HG03103 (cell line): ENCODE measurements at regions not wholly inside any gene's neighbourhood (a gene's known extent, or its start where the extent isn't known, plus 50 kb on each side); places are given as distances from the start of the nearest gene placed in this dataset.
A peak's percentile ranks its signal among the peaks of the same experiment; 100 is the strongest.

Experiments
- ATAC-seq: cut with Tn5 transposase; IDR thresholded peaks from one replicate; pipeline ENCODE4 v1.9.1; 2021; ENCODE audit warnings: low read depth; ENCODE audit not compliant: unreplicated experiment

DNA sequence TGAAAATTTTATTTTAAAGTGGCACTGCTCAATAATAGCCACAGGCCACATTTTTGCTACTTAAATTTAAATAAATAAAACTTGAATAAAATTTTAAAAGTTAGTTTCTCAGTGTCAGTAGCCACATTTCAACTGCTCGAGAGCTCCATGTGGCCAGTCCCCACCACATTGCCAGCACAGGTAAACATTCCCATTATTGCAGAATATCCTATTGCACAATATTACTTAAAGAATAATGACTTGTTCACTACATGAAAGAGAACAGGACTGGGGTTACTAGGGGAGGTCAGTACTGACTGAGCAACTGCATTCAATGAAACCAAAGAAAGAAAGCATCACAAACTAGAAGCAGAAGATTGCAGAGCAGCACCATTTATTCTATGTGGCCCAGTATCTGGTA lies 2201.6 kb upstream of the TENM3 start:
- no peak for ATAC-seq

DNA sequence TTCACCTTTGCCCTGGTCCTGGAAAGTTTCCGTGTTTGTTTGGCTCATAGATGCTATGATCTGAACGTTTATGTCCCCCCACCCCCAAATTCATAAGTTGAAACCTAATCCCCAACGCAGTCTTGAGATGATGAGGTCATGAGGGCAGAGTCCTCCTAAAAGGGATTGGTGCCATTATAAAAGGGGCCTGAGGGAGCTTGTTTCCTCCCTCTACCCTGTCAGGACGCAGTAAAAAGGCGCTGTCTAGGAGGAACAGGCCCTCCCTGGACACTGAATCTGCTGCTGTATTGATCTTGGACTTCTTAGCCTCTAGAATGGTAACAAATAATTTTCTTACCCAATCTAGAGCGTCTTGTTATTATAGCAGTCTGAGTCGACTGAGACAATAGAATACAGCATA lies 2190.6 kb upstream of the TENM3 start:
- ATAC-seq = no peak

DNA sequence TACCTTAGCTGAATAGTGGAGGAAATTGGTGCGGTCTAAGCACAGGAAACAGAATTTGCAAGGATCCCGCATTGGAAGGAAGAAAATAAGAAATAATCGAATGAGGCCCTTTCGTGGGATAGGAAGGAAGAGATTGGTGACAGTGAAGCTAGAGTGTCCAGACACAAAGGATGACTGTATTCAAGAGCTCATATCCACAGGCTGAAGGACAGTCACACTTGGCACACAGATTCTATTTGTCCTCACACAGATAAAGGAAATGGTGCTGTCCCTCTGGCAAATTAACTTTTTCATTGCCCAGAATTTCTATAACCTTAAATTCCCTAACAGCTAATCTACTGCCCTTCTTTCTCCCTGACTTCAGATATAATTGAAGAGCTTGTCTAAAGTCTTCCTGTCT lies 2188.9 kb upstream of the TENM3 start:
- no peak for ATAC-seq

DNA sequence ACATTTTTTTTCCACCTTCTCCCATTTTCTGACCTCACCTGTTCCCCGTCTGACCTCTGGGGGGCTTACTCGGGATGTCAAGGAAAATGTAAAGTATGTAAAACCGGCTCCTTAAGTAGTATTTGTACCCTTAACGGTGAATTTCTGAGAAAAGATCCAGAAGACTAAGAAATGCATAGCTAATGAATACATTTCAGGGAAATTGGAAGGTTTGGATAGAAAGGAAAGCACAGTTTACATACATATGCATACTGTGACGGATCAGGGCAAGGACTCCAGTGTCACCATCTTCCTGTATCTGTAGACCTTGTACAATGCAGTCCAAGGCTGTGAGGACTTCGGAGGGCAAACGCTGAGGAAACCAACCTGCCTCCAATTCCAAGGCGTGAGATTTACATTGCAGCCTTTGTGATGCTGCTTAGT lies 2185.9 kb upstream of the TENM3 start:
- no peak for ATAC-seq

DNA sequence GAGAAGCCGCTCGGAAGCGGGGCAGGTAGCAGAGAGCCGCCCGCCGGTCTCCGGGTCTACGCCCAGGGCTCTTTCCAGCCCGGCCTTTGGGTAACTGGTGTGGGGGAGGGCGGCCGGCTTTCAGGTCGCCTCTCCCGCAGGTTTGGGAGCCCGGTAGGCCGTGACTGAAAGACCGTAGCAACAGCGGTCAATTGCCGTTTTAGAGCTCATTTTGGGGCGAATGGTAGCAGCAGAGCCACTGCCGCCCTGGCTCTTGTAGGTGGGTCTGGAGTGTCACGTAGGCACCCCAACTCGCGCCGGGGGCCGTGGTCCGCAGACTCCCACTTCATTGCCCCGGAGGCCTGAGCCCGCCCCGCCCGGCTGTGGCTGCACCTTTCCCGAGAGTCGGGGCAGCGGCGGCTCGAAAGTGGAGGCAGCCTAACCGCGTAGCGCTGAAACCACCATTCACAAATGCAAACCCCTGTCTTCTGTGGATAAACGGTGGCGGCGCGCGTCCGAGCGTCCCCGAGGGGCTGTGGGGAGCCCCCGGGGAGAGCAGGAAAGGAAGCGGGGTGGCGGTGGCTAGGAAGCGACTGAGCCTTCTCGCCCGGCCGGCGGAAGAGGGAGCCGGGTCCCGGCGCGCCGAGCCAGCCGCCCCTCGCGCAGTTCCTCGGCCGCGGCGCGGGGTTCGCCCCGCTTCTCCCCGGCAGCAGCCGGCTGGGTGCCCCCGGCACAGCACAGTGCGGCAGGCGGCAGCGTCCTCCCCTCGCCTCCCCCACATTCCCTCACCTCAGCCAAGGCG lies 2185.1 kb upstream of the TENM3 start:
- ATAC-seq = peak; percentile 54

DNA sequence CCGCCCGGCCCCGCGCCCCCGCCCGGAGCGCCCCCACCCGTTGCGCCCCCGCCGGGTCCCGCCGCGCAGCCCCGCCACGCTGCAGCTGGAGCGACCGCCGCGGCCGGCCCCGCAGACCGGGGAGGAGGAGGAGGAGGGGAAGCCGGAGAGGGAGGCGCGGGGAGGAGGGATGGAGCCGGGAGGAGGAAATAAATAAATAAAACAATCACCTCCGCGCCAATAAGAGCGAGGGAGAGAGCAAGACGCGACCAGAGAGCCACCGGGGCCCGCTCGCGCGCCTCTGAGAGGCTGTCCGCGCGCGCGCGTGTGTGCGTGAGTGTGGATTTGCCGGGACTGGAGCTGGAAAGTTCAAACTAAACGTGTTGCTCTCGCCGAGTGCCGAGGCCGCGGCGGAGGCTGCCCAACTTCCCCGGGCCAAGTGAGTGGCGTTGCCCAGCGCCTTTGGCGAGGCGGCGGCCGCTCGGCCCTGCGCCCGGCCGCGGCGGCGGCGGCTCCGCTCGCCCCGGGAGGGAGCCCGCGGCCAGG lies 2184.4 kb upstream of the TENM3 start:
- ATAC-seq = peak; percentile 21

DNA sequence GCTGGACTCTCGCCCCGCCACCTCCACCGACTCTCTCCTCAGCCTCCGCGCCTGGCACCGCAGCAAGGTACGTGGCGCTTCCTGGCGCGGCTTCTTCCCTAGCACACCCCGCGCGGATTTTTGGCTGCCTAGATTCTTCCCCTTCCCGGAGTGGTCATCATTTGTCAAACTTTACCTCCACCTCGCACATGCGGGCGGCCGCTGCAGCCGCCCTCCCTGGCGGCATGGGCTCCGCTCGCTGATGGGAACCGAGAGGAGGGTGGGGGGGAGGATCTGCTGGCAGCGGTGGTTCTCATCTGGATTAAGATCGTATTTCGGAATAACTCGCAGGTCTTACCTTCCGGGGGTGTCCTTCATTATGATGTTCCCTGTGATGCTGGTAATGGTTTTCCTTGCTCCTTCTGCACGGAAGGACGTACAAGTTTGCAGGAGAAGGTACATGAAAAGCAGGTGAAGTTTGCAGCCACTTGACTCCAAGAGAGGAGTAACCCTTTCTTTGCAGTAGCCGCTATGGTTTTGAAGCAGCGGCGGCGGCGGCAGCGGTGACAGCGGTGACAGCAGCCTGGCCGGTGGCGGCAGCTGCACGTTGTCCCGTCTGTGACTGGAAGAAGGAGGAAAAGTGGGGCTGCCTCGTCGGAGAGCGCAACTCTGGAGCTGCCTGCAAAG lies 2183.9 kb upstream of the TENM3 start:
- ATAC-seq = no peak

DNA sequence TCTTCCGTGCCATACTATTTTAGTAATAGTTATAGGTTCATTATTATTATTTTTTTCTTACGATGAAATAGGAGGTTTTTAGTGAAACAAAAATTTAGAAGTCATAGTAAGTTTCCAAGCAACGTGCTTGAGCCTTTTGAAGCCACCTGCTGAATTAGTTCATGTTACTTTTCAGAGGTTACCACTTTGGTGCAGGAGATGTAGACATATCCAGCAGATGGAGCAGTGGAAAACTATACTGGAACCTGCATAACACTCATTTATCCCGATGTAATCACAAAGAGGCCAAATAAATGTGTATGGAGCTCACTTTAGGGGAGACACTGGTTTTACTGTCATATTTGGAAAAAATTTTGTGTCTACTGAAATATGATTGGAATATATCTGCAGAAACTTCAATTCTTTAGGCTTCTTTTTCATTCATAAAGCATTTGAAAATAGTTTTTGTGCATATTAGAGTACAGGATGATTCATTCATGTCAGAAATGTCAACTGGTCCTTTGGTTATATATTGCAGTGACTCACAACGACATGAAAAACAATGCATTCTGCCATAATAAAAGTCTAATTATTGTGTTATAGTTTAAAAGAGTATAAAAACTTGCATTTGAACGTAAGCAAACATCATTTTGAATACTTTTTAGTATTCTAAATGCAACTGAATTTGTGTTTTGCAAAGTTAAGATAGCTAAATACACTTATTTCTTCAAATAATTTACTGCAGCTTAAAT lies 2182.9 kb upstream of the TENM3 start:
- ATAC-seq = no peak

DNA sequence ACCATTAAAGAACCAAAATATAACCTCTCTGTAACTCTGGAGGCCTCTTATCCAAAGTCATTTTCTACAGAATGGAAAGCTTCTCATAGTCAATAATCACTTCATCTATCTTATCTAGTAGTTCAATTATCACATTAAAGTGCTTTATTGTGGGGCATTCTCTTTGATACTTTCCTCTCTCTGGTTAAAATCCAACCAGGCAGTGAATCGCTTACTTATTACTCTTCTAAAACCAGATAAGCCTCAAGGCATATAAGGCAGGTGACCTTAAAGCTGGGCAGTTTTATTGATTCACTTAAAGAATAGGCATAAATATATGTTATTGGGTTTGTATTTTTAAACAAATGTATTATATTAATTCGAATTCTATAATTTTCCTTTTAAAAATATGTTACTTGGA lies 2162.1 kb upstream of the TENM3 start:
- ATAC-seq = no peak

DNA sequence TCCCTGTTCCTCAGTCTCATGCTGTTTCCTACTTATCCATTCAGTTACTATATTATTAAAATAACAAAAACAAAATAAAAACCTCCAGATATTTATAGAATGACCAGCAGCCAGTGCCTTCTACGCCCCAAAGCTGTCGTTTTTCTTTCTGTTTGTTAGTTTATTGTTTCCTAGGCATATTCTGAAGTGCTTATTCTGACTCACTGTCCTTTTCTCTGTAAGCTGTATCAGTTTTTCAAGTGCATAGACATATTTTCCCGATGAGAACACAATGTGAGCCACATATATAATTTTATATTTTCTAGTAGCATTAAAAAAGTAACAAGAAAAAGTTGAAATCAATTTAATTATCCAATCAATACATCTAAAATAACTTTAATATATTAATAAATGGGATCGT lies 2158.6 kb upstream of the TENM3 start:
- no peak for ATAC-seq

DNA sequence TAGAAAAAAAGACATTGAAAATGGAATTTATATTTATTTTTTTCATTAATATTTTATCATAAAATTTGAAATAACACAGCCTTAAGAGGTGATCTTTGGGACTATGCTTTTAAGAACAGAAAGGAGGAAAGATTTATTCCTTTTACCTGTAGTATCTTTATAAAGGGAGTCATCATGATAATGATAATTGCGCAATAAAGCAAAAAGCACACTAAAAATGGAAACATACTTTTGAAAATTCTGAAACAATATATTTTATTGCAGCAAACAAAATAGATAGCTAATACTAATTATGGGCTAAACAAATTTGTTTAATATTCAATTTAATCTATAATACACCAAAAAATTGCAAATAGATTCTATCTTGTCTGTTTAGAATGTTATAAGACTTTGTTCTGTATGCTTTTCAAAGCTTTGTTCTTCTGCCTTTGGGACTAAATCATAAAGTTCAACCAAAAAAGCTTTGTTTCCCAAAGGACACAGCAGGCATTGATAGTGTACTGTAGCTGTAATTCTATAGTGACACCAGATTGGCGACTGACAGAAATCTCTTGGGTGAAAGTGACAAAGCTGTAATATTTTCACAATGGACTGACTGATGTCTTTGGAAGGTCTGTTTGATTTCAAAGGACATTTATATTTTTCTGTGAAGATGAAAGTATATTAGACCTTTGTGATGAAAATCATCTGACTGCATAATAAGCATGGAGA lies 2156.6 kb upstream of the TENM3 start:
- no peak for ATAC-seq

DNA sequence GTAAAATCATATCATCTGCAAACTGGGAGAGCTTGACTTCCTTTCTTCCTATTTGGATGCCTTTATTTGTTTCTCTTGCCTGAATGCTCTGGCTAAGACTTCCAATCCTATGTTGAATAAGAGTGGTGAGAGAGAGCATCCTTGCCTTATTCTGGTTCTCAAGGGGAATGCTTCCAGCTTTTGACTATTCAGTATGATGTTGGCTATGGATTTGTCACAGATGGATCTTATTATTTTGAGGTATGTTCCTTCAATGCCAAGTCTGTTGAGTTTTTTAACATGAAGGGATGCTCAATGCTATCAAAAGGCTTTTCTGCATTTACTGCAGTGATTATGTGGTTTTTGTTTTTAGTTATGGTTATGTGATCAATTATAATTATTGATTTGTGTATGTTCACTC lies 2144.6 kb upstream of the TENM3 start:
- ATAC-seq = no peak

DNA sequence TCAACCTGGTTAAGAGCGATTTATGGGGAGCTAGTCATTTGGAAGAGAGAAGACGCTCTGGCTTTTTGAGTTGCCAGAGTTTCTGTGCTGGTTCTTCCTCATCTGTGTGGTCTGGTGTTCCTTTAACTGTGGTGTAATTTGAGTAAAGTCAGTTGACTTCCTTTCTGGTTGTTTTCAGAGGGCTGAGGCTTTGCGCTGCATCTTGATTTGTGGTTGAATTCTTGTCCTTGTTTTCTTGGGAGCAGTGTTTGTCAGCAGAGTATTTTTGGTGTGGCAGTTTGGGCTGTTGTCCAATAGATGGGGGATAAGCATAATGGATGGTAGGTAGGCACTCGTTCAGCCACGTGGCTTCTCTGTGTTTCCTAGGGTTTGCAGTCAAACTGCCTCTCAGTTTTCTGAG lies 2143.2 kb upstream of the TENM3 start:
- ATAC-seq = no peak

DNA sequence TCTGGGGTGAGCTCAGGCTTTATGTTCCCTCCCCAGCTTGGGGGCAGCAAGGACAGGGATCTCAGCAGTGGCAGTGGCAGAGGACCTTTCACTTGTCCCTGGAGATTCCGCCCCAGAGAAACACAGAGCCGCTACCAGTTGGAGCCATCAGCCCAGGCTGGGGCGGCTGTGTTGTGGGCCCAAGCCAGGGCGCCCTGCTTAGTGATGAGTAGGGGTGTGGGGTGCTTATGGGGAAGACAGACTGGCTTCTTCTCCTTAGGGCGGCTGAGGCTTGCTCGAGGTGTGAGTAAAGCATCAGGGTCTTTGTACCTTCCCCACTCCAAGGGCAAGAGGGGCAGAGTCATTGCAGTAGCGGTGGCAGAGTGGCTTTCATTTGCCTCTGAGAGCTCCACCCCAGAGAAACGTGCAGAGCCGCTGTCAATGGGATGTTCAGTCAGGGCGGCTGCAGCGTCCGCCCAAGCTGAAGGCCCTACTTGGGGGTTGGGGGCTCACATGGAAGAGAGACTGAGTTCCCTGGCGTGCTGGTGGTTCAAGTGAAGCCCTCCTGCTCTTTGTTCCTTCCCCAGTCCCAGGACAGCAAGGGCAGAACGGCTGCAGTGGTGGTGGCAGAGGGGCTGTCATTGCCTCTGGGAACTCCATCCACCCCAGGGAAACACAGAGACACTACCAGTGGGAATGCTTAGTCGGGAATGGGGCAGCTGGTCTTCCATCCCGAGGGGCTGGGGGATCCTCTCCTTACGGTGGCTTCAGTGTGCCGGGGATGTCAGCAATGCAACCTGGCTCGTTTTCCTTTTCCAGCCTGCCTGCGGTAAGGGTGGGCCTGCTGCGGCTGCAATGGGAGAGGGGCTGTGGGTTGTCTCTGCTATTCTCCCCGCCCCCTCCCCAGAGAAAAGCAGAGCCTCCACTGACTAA lies 2142.5 kb upstream of the TENM3 start:
- no peak for ATAC-seq

DNA sequence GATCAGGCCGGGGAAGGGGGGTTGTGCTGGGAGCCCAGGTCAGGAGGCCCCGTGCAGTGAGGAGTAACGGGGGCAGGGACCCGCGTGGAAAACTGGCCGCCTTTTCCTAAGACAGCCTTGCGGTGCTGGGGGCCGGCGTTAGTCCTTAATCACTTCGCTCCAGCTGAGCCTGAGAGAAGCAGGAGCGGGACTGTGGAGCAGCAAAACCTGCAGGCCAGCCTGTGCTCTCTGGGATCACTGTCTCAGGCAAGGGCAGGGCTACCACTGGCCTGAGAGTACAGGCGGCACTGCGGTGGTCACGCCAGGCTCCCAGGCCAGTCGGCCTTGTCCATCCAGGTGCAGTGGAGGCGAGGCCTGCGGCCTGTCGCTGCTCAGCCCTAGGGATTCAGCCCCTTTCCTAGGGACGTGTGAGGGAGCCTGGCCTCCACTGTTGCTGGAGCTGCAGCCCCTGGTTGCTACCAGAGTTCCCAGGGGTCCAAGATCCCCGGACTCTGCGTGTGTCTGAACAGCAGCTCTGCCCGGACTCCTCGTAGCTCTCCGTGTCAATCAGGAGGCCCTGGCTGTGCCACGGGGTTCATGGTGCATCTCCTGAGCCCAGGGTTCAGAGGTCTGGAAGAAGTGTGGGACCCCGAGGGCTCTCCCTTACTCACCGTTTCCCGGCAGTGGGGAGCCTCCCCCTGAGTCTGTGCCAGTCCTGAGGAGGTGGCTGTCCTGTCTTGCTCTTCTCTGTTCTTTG lies 2141.7 kb upstream of the TENM3 start:
- ATAC-seq = no peak

DNA sequence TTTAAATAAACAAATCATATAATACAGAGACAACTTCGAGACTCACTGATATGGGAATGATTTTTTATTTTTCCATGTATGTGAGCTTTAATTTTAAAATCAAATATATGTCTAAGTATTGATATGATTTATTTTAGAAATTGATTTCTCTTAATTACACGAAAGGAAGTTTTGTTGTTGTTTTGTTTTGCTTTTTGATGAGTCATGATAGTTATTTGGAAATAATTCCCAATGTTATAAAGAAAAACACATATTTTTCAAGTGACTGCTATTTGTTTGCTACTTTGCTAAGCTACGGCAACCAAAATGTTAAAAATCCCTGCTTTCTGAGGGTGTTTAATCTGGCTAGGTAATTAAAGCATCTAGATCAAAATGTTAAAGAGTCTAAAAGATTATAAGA lies 2139.4 kb upstream of the TENM3 start:
- ATAC-seq = no peak

DNA sequence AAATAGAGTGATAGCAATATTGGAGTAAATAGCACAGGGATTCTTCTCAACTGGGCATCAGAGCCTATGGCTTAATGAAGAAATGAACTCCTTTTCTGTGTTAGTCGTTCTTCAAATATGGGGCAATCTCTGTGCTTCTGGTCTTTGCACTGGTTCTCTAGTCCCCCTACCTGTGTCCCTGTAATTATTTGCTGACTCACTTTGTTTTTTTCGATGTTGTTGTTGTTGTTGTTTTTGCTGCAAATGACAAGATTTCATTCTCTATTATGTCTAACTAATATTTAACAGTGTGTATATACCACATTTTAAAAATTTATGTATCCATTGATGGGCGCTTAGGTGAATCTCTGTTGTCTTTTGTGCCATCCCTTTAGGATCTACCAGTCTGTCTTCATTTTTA lies 2137.8 kb upstream of the TENM3 start:
- no peak for ATAC-seq

DNA sequence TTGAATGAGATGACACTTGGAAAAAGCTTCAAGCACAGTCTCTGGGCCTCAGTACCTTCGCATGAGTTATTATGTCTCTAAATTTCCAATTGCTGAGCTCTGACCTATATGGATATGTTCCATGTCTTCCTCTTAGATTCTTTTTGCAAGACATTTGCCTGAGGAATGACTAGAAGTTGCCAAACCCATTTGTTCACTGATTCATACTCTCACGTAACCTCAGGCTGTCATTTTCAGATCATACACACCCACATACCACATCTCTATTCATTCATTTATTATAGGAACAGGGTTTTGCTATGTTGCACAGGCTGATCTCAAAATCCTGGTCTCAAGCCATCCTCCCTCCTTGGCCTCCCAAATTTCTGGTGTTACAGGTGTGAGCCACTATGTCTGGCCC lies 2137.1 kb upstream of the TENM3 start:
- no peak for ATAC-seq

DNA sequence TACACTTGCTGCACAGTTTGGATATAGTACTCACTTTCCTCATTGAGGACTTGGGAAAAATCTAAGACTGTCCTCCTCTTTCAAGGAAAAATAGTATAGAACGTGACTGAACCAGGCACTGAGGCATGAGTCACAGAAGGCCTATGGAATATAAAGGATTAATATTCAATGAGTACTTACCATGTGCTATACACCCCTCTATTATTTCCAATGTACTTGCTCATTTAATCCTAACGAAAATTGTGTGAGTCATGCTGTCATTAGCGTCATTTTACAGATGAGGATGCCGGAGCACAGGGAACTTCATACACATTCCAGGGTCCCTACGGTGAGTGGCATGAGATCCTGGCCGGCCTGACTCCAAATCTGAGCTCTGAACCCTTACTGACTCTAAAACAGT lies 2136.2 kb upstream of the TENM3 start:
- no peak for ATAC-seq
